H1 (cell line): ENCODE measurements at regions not wholly inside any gene's neighbourhood (a gene's known extent, or its start where the extent isn't known, plus 50 kb on each side); places are given as distances from the start of the nearest gene placed in this dataset.

Experiments
- CTCF ChIA-PET: fragments of 300-600 bp; sonication (Branson Sonifier 250); formaldehyde crosslinking; loops from one replicate; lab custom pipeline; 2021; ENCODE audit not compliant: partially characterized antibody; lab: Charles Lee
- POLR2A ChIA-PET: fragments of 300-600 bp; sonication (Branson Sonifier 250); formaldehyde crosslinking; loops from one replicate; lab custom pipeline; 2021; ENCODE audit warnings: inconsistent platforms; ENCODE audit not compliant: partially characterized antibody; lab: Charles Lee
- DNase-seq, 2 experiments: peaks; one replicate each; pipeline versions ENCODE4 v3.0.0 to v3.0.0-alpha.2; 2010 to 2022; ENCODE audit warnings: low spot score in 2 of 2, low read depth in 1 of 2, mixed read lengths in 1 of 2
- FAIRE-seq: peaks from 2 replicates; lab custom pipeline; 2011; peaks lifted over from hg19 to GRCh38; lab: Jason Lieb, UNC
- H2AFZ ChIP-seq: 2 replicates; pipeline ENCODE4 v1.8.1; 2012; ENCODE audit warnings: low read length, inconsistent platforms
- H2AK5ac ChIP-seq: 2 replicates; pipeline ENCODE4 v1.6.1; 2013; ENCODE audit warnings: low read depth, low read length
- H2BK120ac ChIP-seq: replicated peaks from 2 replicates; pipeline ENCODE3; 2013; ENCODE audit warnings: low read depth, low read length, inconsistent platforms
- H2BK12ac ChIP-seq: 2 replicates; pipeline ENCODE4 v1.6.1; 2013; ENCODE audit warnings: low read depth, low read length
- H2BK15ac ChIP-seq: 2 replicates; pipeline ENCODE4 v1.6.1; 2013; ENCODE audit warnings: low read length
- H2BK20ac ChIP-seq: 2 replicates; pipeline ENCODE4 v1.6.1; 2013; ENCODE audit warnings: low read length
- H2BK5ac ChIP-seq: 2 replicates; pipeline ENCODE4 v1.6.1; 2013; ENCODE audit warnings: low read depth, low read length
- H3K14ac ChIP-seq: 2 replicates; pipeline ENCODE4 v1.6.1; 2013; ENCODE audit warnings: inconsistent platforms; ENCODE audit not compliant: insufficient read length
- H3K18ac ChIP-seq: 2 replicates; pipeline ENCODE4 v1.6.1; 2013; ENCODE audit warnings: low read length; ENCODE audit errors: extremely low read depth
- H3K23ac ChIP-seq: 2 replicates; pipeline ENCODE4 v1.6.1; 2013; ENCODE audit warnings: inconsistent platforms; ENCODE audit not compliant: insufficient read length
- H3K23me2 ChIP-seq: 2 replicates; pipeline ENCODE4 v1.6.1; 2013; ENCODE audit warnings: low read depth, low read length
- H3K27ac ChIP-seq: 2 replicates; pipeline ENCODE4 v1.6.1; 2011; ENCODE audit warnings: low read depth, low read length, inconsistent platforms
- H3K27me3 ChIP-seq, 4 experiments: replicated peaks in 1 of 4; 1 replicate in 1 of 4; 2 replicates in 3 of 4; pipeline versions ENCODE4 v1.6.1 to v1.8.1; 2011 to 2013; ENCODE audit warnings: low read length in 3 of 4, mild to moderate bottlenecking in 3 of 4, inconsistent platforms in 2 of 4, mixed read lengths in 2 of 4, moderate library complexity in 1 of 4; ENCODE audit not compliant: control insufficient read depth in 3 of 4, insufficient read depth in 3 of 4; ENCODE audit errors: extremely low read depth in 1 of 4
- H3K36me3 ChIP-seq, 4 experiments: 2 replicates each; pipeline versions ENCODE4 v1.6.1 to v1.8.1; 2011 to 2013; ENCODE audit warnings: mild to moderate bottlenecking in 4 of 4, low read length in 3 of 4, moderate library complexity in 2 of 4, control low read depth in 1 of 4, inconsistent platforms in 1 of 4; ENCODE audit not compliant: insufficient read depth in 4 of 4, control insufficient read depth in 2 of 4
- H3K4ac ChIP-seq: replicated peaks from 2 replicates; pipeline ENCODE3; 2013; ENCODE audit warnings: low read length, low read depth, mixed read lengths, inconsistent platforms; ENCODE audit not compliant: insufficient read length
- H3K4me1 ChIP-seq, 4 experiments: replicated peaks in 1 of 4; 1 replicate in 1 of 4; 2 replicates in 3 of 4; pipeline versions ENCODE4 v1.6.1 to v1.8.1; 2011 to 2013; ENCODE audit warnings: low read length in 3 of 4, inconsistent platforms in 2 of 4, mixed read lengths in 1 of 4; ENCODE audit not compliant: insufficient read depth in 4 of 4, control insufficient read depth in 3 of 4
- H3K4me2 ChIP-seq, 2 experiments: 2 replicates each; pipeline versions ENCODE4 v1.6.1 to v1.8.1; 2011 to 2013; ENCODE audit warnings: low read depth in 2 of 2, low read length in 2 of 2, control low read depth in 1 of 2, inconsistent platforms in 1 of 2, mild to moderate bottlenecking in 1 of 2; ENCODE audit not compliant: insufficient read depth in 1 of 2
- H3K4me3 ChIP-seq, 4 experiments: fragments of 200-600, 300-600 bp in 1 of 4; sonication (generic), shearing (Covaris generic), sonication (Bioruptor Twin) in 1 of 4; 2 replicates each; pipeline versions ENCODE4 v1.5.1 to v1.8.1; 2011 to 2016; ENCODE audit warnings: low read length in 4 of 4, low read depth in 3 of 4, control low read depth in 2 of 4, inconsistent platforms in 2 of 4, mild to moderate bottlenecking in 2 of 4, mixed read lengths in 1 of 4, moderate library complexity in 1 of 4; ENCODE audit not compliant: insufficient read depth in 2 of 4; ENCODE audit errors: extremely low read depth in 1 of 4
- H3K56ac ChIP-seq: replicated peaks from 2 replicates; pipeline ENCODE3; 2013; ENCODE audit warnings: low read depth, mild to moderate bottlenecking, mixed read lengths, low read length, inconsistent platforms; ENCODE audit not compliant: insufficient read length
- H3K79me1 ChIP-seq: 2 replicates; pipeline ENCODE4 v1.6.1; 2013; ENCODE audit warnings: low read depth, low read length, control low read depth
- H3K79me2 ChIP-seq, 2 experiments: 2 replicates each; pipeline versions ENCODE4 v1.6.1 to v1.8.1; 2012 to 2013; ENCODE audit warnings: low read length in 2 of 2, mild to moderate bottlenecking in 2 of 2, inconsistent platforms in 1 of 2; ENCODE audit not compliant: insufficient read depth in 2 of 2, control insufficient read depth in 1 of 2
- H3K9ac ChIP-seq, 4 experiments: replicated peaks in 1 of 4; 1 replicate in 1 of 4; 2 replicates in 3 of 4; pipeline versions ENCODE4 v1.6.1 to v1.8.1; 2011 to 2013; ENCODE audit warnings: low read depth in 3 of 4, low read length in 3 of 4, control low read depth in 2 of 4, mild to moderate bottlenecking in 2 of 4, moderate library complexity in 2 of 4, inconsistent platforms in 1 of 4; ENCODE audit errors: extremely low read depth in 1 of 4
- H3K9me3 ChIP-seq, 2 experiments: 2 replicates each; pipeline versions ENCODE4 v1.6.1 to v1.8.1; 2012 to 2013; ENCODE audit warnings: mild to moderate bottlenecking in 2 of 2, moderate library complexity in 2 of 2, control low read depth in 1 of 2, inconsistent platforms in 1 of 2, low read depth in 1 of 2, low read length in 1 of 2, mixed read lengths in 1 of 2; ENCODE audit not compliant: insufficient read depth in 2 of 2
- H4K20me1 ChIP-seq, 2 experiments: replicated peaks in 1 of 2; 2 replicates each; pipeline versions ENCODE3 to v1.8.1; 2011 to 2013; ENCODE audit warnings: inconsistent platforms in 2 of 2, low read length in 2 of 2, mild to moderate bottlenecking in 1 of 2; ENCODE audit not compliant: insufficient read depth in 2 of 2, control insufficient read depth in 1 of 2
- H4K5ac ChIP-seq: 2 replicates; pipeline ENCODE4 v1.6.1; 2013; ENCODE audit warnings: low read length, low read depth, mixed read lengths, inconsistent platforms; ENCODE audit not compliant: insufficient read length
- H4K8ac ChIP-seq: 2 replicates; pipeline ENCODE4 v1.8.0; 2013; ENCODE audit warnings: mild to moderate bottlenecking, moderate library complexity, low read length, inconsistent platforms; ENCODE audit not compliant: insufficient read depth; ENCODE audit errors: extremely low read depth
- H4K91ac ChIP-seq: replicated peaks from 2 replicates; pipeline ENCODE3; 2013; ENCODE audit warnings: low read length, mixed read lengths, inconsistent platforms; ENCODE audit not compliant: insufficient read length
- GTF2F1 ChIP-seq: IDR thresholded peaks from 2 replicates; pipeline ENCODE4 v1.6.1; 2012; ENCODE audit warnings: low read depth, low read length, improper control_type of control experiment, borderline replicate concordance
- JUND ChIP-seq: IDR thresholded peaks from 2 replicates; pipeline ENCODE4 v1.6.1; 2011; ENCODE audit warnings: mild to moderate bottlenecking, improper control_type of control experiment, low read length
- POLR2AphosphoS5 ChIP-seq: IDR thresholded peaks from 2 replicates; pipeline ENCODE4 v1.6.1; 2011; ENCODE audit warnings: low read depth, low read length
- POU5F1 ChIP-seq: IDR thresholded peaks from 2 replicates; pipeline ENCODE4 v1.6.1; 2011; ENCODE audit warnings: low read depth, mild to moderate bottlenecking, low read length, moderate library complexity
- SUZ12 ChIP-seq: fragments of 200-600 bp; sonication (generic); IDR thresholded peaks from 2 replicates; pipeline ENCODE4 v1.6.1; 2012; ENCODE audit warnings: mild to moderate bottlenecking, inconsistent platforms, low read length, moderate library complexity, mixed read lengths
- WGBS, 2 experiments: shearing (Covaris generic) in 1 of 2; methylation state at CpG; one replicate each; pipeline versions ENCODE4 v1.1.6 to v1.1.7; 2013 to 2015; ENCODE audit warnings: low lambda C conversion rate in 2 of 2, mixed read lengths in 2 of 2, inconsistent platforms in 1 of 2, low coverage in 1 of 2, missing lambda C conversion rate in 1 of 2; ENCODE audit not compliant: insufficient replicate concordance in 2 of 2, insufficient coverage in 1 of 2, insufficient read length in 1 of 2; ENCODE audit errors: extremely low coverage in 1 of 2, missing lambda C conversion rate in 1 of 2; 5-methylcytosine and 5-hydroxymethylcytosine counted together
- TF ChIP-seq, protein P1 (sequence below), 3 experiments: IDR thresholded peaks; 1 replicate in 2 of 3; 2 replicates in 1 of 3; pipeline versions ENCODE4 v1.5.1 to v1.6.1; 2011; ENCODE audit warnings: low read length in 3 of 3, mild to moderate bottlenecking in 3 of 3, inconsistent platforms in 2 of 3, low read depth in 1 of 3, moderate library complexity in 1 of 3; ENCODE audit not compliant: insufficient read depth in 1 of 3; ENCODE audit errors: control extremely low read depth in 1 of 3

DNA sequence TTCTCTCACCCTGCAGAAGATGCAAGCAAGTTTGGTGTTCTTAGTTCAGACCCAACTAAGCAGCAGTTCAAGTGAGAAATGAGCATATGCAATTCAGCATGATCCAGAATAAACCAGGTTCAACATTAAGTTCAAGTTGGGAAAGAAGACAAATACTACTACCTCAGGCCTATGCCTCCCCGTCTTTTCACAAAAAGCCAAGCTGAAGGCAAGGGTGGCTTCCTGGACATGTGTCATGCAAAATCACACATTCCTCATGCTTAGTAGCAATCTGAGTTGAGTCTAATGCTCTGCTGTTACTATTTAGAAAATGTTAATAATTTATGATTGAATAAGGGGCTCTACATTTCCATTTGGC, 453.4 kb upstream of the GRAMD2B start:
- Histone ChIP-seq H3K4me1 (no peaks in the 10 kb centered on the region), H3K79me1 (no peaks in the 10 kb centered on the region), H2BK15ac (no peak overlapping the region), H3K27ac (no peak overlapping the region), H4K8ac (no peak overlapping the region), H3K56ac (no peak overlapping the region), H3K9ac (no peak overlapping the region), H3K23me2 (no peaks in the 10 kb centered on the region), H4K20me1 (no peaks in the 10 kb centered on the region), H4K91ac (no peak overlapping the region), H3K79me2 (no peaks in the 10 kb centered on the region), H3K23ac (no peak overlapping the region), H3K18ac (no peak overlapping the region), H3K14ac (no peak overlapping the region), H3K36me3 (no peaks in the 10 kb centered on the region), H3K4me3 (no peak overlapping the region), H3K4me2 (no peak overlapping the region), H2BK20ac (no peak overlapping the region), H4K5ac (no peak overlapping the region), H2BK120ac (no peak overlapping the region), H2AFZ (no peak overlapping the region), H2AK5ac (no peak overlapping the region), H2BK5ac (no peak overlapping the region), H3K27me3 (peaks cover 0 to 1% (median 0%) of the 10 kb centered on the region in 4 experiments; a peak in 1 of 7 replicates), H2BK12ac (no peak overlapping the region), H3K4ac (no peak overlapping the region), H3K9me3 (no peaks in the 10 kb centered on the region)
- ChIA-PET POLR2A (no interaction called here), CTCF (no interaction called here)
- DNase-seq (no peak), FAIRE-seq (no peak)
- WGBS, 2 experiments, result 83% methylated on average over 1 of the region's 1 CpG; no CpG with 5 or more reads in 1 of the 2 experiments
- TF ChIP-seq JUND (no peak), POU5F1 (no peak), POLR2AphosphoS5 (no peak), GTF2F1 (no peak), SUZ12 (no peak)
- TF ChIP-seq, protein P1, sequence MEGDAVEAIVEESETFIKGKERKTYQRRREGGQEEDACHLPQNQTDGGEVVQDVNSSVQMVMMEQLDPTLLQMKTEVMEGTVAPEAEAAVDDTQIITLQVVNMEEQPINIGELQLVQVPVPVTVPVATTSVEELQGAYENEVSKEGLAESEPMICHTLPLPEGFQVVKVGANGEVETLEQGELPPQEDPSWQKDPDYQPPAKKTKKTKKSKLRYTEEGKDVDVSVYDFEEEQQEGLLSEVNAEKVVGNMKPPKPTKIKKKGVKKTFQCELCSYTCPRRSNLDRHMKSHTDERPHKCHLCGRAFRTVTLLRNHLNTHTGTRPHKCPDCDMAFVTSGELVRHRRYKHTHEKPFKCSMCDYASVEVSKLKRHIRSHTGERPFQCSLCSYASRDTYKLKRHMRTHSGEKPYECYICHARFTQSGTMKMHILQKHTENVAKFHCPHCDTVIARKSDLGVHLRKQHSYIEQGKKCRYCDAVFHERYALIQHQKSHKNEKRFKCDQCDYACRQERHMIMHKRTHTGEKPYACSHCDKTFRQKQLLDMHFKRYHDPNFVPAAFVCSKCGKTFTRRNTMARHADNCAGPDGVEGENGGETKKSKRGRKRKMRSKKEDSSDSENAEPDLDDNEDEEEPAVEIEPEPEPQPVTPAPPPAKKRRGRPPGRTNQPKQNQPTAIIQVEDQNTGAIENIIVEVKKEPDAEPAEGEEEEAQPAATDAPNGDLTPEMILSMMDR (IDR thresholded peaks at IDR 0.05; ENCODE audit: control extremely low read depth in 1 of 3, insufficient read depth in 1 of 3, low read depth in 1 of 3, low read length in 3 of 3), result no peak
